IMR-90 (cell line): ENCODE measurements at regions not wholly inside any gene's neighbourhood (a gene's known extent, or its start where the extent isn't known, plus 50 kb on each side); places are given as distances from the start of the nearest gene placed in this dataset.

Experiments used
- ATAC-seq: fragments of 200-7000 bp; cut with Tn5 transposase; 2 replicates; pipeline ENCODE4 v1.9.1; 2020; ENCODE audit warnings: low read depth, mild to moderate bottlenecking, moderate library complexity
- BruUV-seq: library from RNA; stranded (reverse); fragments of 400-500 nt; replicated peaks from 2 replicates; lab custom pipeline; 2021; lab: Mats Ljungman, UMichigan
- CTCF ChIA-PET: fragments of 300-600 bp; formaldehyde crosslinking; extraction: SDS; loops from one replicate; lab custom pipeline; 2021; ENCODE audit warnings: antibody characterized with exemption; lab: Yijun Ruan, JAX
- POLR2A ChIA-PET: fragments of 300-600 bp; sonication (Branson Sonifier 250); formaldehyde crosslinking; loops from one replicate; lab custom pipeline; 2022; ENCODE audit warnings: antibody characterized with exemption; ENCODE audit not compliant: unreplicated experiment; lab: Charles Lee
- DNase-seq: peaks from one replicate; pipeline ENCODE4 v3.0.0; 2013
- H2AFZ ChIP-seq: replicated peaks from 2 replicates; pipeline ENCODE3; 2013; ENCODE audit warnings: low read length, mild to moderate bottlenecking; ENCODE audit not compliant: poor library complexity
- H2AK5ac ChIP-seq: 2 replicates; pipeline ENCODE4 v1.6.1; 2013; ENCODE audit warnings: low read depth, low read length, inconsistent platforms
- H2AK9ac ChIP-seq: replicated peaks from 2 replicates; pipeline ENCODE3; 2013; ENCODE audit warnings: mild to moderate bottlenecking, low read depth, low read length, moderate library complexity; ENCODE audit not compliant: poor library complexity
- H2BK120ac ChIP-seq: 2 replicates; pipeline ENCODE4 v1.6.1; 2013; ENCODE audit warnings: low read depth, low read length, inconsistent platforms
- H2BK15ac ChIP-seq: 3 replicates; pipeline ENCODE4 v1.6.1; 2013; ENCODE audit warnings: low read depth, low read length, inconsistent platforms
- H2BK20ac ChIP-seq: 2 replicates; pipeline ENCODE4 v1.6.1; 2013; ENCODE audit warnings: low read depth, mild to moderate bottlenecking, inconsistent platforms, low read length, moderate library complexity
- H2BK5ac ChIP-seq: 2 replicates; pipeline ENCODE4 v1.6.1; 2013; ENCODE audit warnings: mild to moderate bottlenecking, low read depth, low read length, inconsistent platforms; ENCODE audit not compliant: poor library complexity, severe bottlenecking
- H3K14ac ChIP-seq: replicated peaks from 2 replicates; pipeline ENCODE4 v1.6.1; 2013; ENCODE audit warnings: low read depth, low read length, inconsistent platforms
- H3K18ac ChIP-seq: 2 replicates; pipeline ENCODE4 v1.6.1; 2013; ENCODE audit warnings: low read depth, low read length, control low read depth
- H3K23ac ChIP-seq: 2 replicates; pipeline ENCODE4 v1.6.1; 2013; ENCODE audit warnings: low read depth, low read length, inconsistent platforms
- H3K27ac ChIP-seq: 2 replicates; pipeline ENCODE4 v1.5.1; 2013; ENCODE audit warnings: mild to moderate bottlenecking, control low read depth, low read length; ENCODE audit not compliant: insufficient read depth
- H3K27me3 ChIP-seq: 2 replicates; pipeline ENCODE4 v1.6.1; 2013; ENCODE audit warnings: low read length; ENCODE audit not compliant: control insufficient read depth, insufficient read depth
- H3K36me3 ChIP-seq: 2 replicates; pipeline ENCODE4 v1.6.1; 2013; ENCODE audit warnings: low read length, mixed read lengths; ENCODE audit not compliant: control insufficient read depth, insufficient read depth
- H3K4ac ChIP-seq: 2 replicates; pipeline ENCODE4 v1.6.1; 2013; ENCODE audit warnings: low read depth, low read length, inconsistent platforms
- H3K4me1 ChIP-seq: 2 replicates; pipeline ENCODE4 v1.6.1; 2013; ENCODE audit warnings: low read length, mixed read lengths; ENCODE audit not compliant: control insufficient read depth, insufficient read depth
- H3K4me2 ChIP-seq: 2 replicates; pipeline ENCODE4 v1.6.1; 2013; ENCODE audit warnings: low read depth, mild to moderate bottlenecking, control low read depth, low read length, moderate library complexity
- H3K4me3 ChIP-seq: 2 replicates; pipeline ENCODE4 v1.5.1; 2013; ENCODE audit warnings: low read depth, mild to moderate bottlenecking, control low read depth, low read length, moderate library complexity; ENCODE audit not compliant: insufficient read depth
- H3K56ac ChIP-seq: 2 replicates; pipeline ENCODE4 v1.6.1; 2013; ENCODE audit warnings: low read length, inconsistent platforms; ENCODE audit not compliant: insufficient read depth; ENCODE audit errors: extremely low read depth
- H3K79me1 ChIP-seq, 2 experiments: 2 replicates each; pipeline ENCODE4 v1.6.1; 2013; ENCODE audit warnings: low read length in 2 of 2, inconsistent platforms in 1 of 2, low read depth in 1 of 2
- H3K9ac ChIP-seq: 2 replicates; pipeline ENCODE4 v1.6.1; 2013; ENCODE audit warnings: low read depth, low read length, control low read depth
- H3K9me1 ChIP-seq: 2 replicates; pipeline ENCODE4 v1.6.1; 2013; ENCODE audit warnings: low read length, inconsistent platforms; ENCODE audit not compliant: insufficient read depth
- H3K9me3 ChIP-seq: 2 replicates; pipeline ENCODE4 v1.6.1; 2013; ENCODE audit warnings: low read length; ENCODE audit not compliant: control insufficient read depth, insufficient read depth
- H4K20me1 ChIP-seq: 2 replicates; pipeline ENCODE4 v1.6.1; 2013; ENCODE audit warnings: low read length, inconsistent platforms; ENCODE audit not compliant: insufficient read depth
- H4K5ac ChIP-seq: 2 replicates; pipeline ENCODE4 v1.6.1; 2013; ENCODE audit warnings: mild to moderate bottlenecking, low read depth, low read length, control low read depth
- H4K8ac ChIP-seq, 2 experiments: 2 replicates each; pipeline ENCODE4 v1.6.1; 2013; ENCODE audit warnings: low read depth in 2 of 2, low read length in 2 of 2, control low read depth in 1 of 2, inconsistent platforms in 1 of 2
- H4K91ac ChIP-seq: 2 replicates; pipeline ENCODE4 v1.6.1; 2013; ENCODE audit warnings: low read depth, low read length, inconsistent platforms; ENCODE audit not compliant: insufficient read depth
- BHLHE40 ChIP-seq: fragments of 150-350 bp; IDR thresholded peaks from 2 replicates; pipeline ENCODE4 v1.6.1; 2016; ENCODE audit warnings: mild to moderate bottlenecking, low read depth, low read length
- CEBPB ChIP-seq: IDR thresholded peaks from 2 replicates; pipeline ENCODE4 v1.6.1; 2012; ENCODE audit warnings: low read depth, low read length, improper control_type of control experiment
- CHD1 ChIP-seq: IDR thresholded peaks from 2 replicates; pipeline ENCODE4 v1.6.1; 2012; ENCODE audit warnings: low read depth, low read length, improper control_type of control experiment
- FOS ChIP-seq: fragments of 150-350 bp; IDR thresholded peaks from 2 replicates; pipeline ENCODE4 v1.6.1; 2016; ENCODE audit warnings: low read depth, low read length
- MAFK ChIP-seq: IDR thresholded peaks from 2 replicates; pipeline ENCODE4 v1.6.1; 2012; ENCODE audit warnings: low read depth, low read length, improper control_type of control experiment
- MAZ ChIP-seq: IDR thresholded peaks from 2 replicates; pipeline ENCODE4 v1.6.1; 2012; ENCODE audit warnings: low read depth, mild to moderate bottlenecking, low read length, improper control_type of control experiment, moderate library complexity, borderline replicate concordance
- MXI1 ChIP-seq: IDR thresholded peaks from 2 replicates; pipeline ENCODE4 v1.6.1; 2012; ENCODE audit warnings: low read depth, mild to moderate bottlenecking, low read length, moderate library complexity, borderline replicate concordance
- POLR2A ChIP-seq: IDR thresholded peaks from 2 replicates; pipeline ENCODE4 v1.6.1; 2012; ENCODE audit warnings: mild to moderate bottlenecking, low read depth, low read length
- RAD21 ChIP-seq: IDR thresholded peaks from 2 replicates; pipeline ENCODE4 v1.6.1; 2012; ENCODE audit warnings: low read length, improper control_type of control experiment
- RCOR1 ChIP-seq: IDR thresholded peaks from 2 replicates; pipeline ENCODE4 v1.6.1; 2012; ENCODE audit warnings: mild to moderate bottlenecking, low read length, improper control_type of control experiment; ENCODE audit not compliant: insufficient replicate concordance
- SMC3 ChIP-seq: fragments of 150-350 bp; IDR thresholded peaks from 2 replicates; pipeline ENCODE4 v1.6.1; 2016; ENCODE audit warnings: low read depth, mild to moderate bottlenecking, antibody characterized with exemption, low read length, moderate library complexity
- WGBS, 2 experiments: methylation state at CpG; one replicate each; pipeline versions ENCODE4 v1.1.5 to v1.1.7; 2013; ENCODE audit warnings: missing lambda C conversion rate in 2 of 2; ENCODE audit not compliant: insufficient read length in 1 of 2; ENCODE audit errors: extremely low coverage in 2 of 2; 5-methylcytosine and 5-hydroxymethylcytosine counted together
- dilution Hi-C: fragments of 300-500 bp; cut with HindIII; formaldehyde crosslinking; loops from one replicate; pipeline ENCODE4 v1.14.3; 2018; ENCODE audit warnings: low sequenced_read_pairs; ENCODE audit not compliant: unreplicated experiment
- in situ Hi-C: fragments of 300-500 bp; cut with MboI; formaldehyde crosslinking; loops from 3 replicates; pipeline ENCODE4 v1.14.3; 2019; ENCODE audit warnings: low sequenced_read_pairs, inconsistent platforms, mixed read lengths
- intact Hi-C: fragments of 100-400 bp; cut with micrococcal nuclease; formaldehyde crosslinking; loops from 2 replicates; pipeline ENCODE4 v1.10.0; 2022
- TF ChIP-seq, protein P1 (sequence below): fragments of 150-350 bp; IDR thresholded peaks from 2 replicates; pipeline ENCODE4 v1.6.1; 2017; ENCODE audit warnings: mild to moderate bottlenecking, antibody characterized with exemption, low read length, low read depth
- TF ChIP-seq, protein P2 (sequence below): conservative IDR thresholded peaks from 2 replicates; pipeline ENCODE4 v1.5.1; 2012; ENCODE audit warnings: mild to moderate bottlenecking, low read depth, low read length, improper control_type of control experiment

DNA sequence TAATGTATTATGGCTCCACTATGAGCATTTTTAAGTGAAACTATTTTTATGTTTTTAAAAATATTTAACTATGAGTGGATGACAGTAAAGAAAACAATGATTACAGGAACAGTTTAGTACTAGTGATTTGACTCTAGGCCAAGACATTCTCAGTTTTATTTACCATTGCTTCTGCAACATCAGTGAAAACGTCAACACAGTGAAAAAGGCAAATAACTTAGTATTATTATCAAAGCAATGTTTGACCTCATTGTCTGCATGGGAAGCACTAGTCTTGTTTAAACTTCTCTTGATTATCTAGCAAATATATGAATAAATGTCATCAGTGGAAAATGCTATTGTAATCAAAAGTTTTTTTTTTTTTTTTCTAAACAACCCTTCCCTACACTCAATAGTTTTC is 165.0 kb downstream of the HTR1B start:
- Histone ChIP-seq H3K56ac (no peak overlapping the region), H3K4me1 (peaks cover 2% of the 10 kb centered on the region), H3K4me2 (no peak overlapping the region), H3K4me3 (no peak overlapping the region), H3K9me1 (no peaks in the 10 kb centered on the region), H4K8ac (no peak overlapping the region), H4K5ac (no peak overlapping the region), H3K4ac (no peak overlapping the region), H3K9ac (no peak overlapping the region), H3K18ac (no peak overlapping the region), H4K20me1 (no peaks in the 10 kb centered on the region), H2BK5ac (no peak overlapping the region), H3K27me3 (no peaks in the 10 kb centered on the region), H3K36me3 (no peaks in the 10 kb centered on the region), H2AFZ (no peak overlapping the region), H3K23ac (no peak overlapping the region), H4K91ac (no peak overlapping the region), H3K27ac (no peak overlapping the region), H2BK120ac (no peak overlapping the region), H3K9me3 (no peaks in the 10 kb centered on the region; the same call in 1 of the 2 replicates), H3K79me1 (no peaks in the 10 kb centered on the region), H2AK5ac (no peak overlapping the region), H3K14ac (no peak overlapping the region), H2AK9ac (no peak overlapping the region), H2BK20ac (no peak overlapping the region), H2BK15ac (no peak overlapping the region)
- dilution Hi-C loops, result no loop called here
- ChIA-PET POLR2A (no interaction called here), CTCF (interaction anchor here (0.6 kb wide), 1 partner anchor 418 kb away, joined by 3 read pairs; no protein-coding TSS in a partner anchor)
- no CpG with 5 or more reads among the region's 1 CpG for WGBS, 2 experiments
- ATAC-seq, result peak; percentile 35
- in situ Hi-C loops, result no loop called here
- TF ChIP-seq FOS, result no peak
- TF ChIP-seq MAZ, result no peak
- TF ChIP-seq BHLHE40, result no peak
- TF ChIP-seq CHD1, result no peak
- TF ChIP-seq MXI1, result no peak
- TF ChIP-seq MAFK, result no peak
- TF ChIP-seq SMC3, result no peak
- no peak for TF ChIP-seq RCOR1
- no peak for TF ChIP-seq POLR2A
- TF ChIP-seq, protein P1, sequence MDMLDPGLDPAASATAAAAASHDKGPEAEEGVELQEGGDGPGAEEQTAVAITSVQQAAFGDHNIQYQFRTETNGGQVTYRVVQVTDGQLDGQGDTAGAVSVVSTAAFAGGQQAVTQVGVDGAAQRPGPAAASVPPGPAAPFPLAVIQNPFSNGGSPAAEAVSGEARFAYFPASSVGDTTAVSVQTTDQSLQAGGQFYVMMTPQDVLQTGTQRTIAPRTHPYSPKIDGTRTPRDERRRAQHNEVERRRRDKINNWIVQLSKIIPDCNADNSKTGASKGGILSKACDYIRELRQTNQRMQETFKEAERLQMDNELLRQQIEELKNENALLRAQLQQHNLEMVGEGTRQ, result no peak
- TF ChIP-seq CEBPB, result no peak
- TF ChIP-seq, protein P2, sequence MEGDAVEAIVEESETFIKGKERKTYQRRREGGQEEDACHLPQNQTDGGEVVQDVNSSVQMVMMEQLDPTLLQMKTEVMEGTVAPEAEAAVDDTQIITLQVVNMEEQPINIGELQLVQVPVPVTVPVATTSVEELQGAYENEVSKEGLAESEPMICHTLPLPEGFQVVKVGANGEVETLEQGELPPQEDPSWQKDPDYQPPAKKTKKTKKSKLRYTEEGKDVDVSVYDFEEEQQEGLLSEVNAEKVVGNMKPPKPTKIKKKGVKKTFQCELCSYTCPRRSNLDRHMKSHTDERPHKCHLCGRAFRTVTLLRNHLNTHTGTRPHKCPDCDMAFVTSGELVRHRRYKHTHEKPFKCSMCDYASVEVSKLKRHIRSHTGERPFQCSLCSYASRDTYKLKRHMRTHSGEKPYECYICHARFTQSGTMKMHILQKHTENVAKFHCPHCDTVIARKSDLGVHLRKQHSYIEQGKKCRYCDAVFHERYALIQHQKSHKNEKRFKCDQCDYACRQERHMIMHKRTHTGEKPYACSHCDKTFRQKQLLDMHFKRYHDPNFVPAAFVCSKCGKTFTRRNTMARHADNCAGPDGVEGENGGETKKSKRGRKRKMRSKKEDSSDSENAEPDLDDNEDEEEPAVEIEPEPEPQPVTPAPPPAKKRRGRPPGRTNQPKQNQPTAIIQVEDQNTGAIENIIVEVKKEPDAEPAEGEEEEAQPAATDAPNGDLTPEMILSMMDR, result no peak
- TF ChIP-seq RAD21, result no peak
- intact Hi-C loops, result loop anchor here (10.0 kb wide), 1 partner anchor 273 kb away; no protein-coding TSS in a partner anchor
- no TSS peak for BruUV-seq
- peak; percentile 5 for DNase-seq
